Colonic mucosa (tissue), 4 donors: ENCODE measurements at regions not wholly inside any gene's neighbourhood (a gene's known extent, or its start where the extent isn't known, plus 50 kb on each side); places are given as distances from the start of the nearest gene placed in this dataset.
"Not testable (repeated sequence)": the region's sequence is repeated elsewhere in the genome, so short reads cannot be mapped to it uniquely, and the experiment has no call there.

ENCODE experiments used
- DNase-seq: peaks from one replicate; pipeline ENCODE4 v3.0.0-alpha.2; 2020
- H3K27ac ChIP-seq: fragments of 200-600 bp; one replicate; pipeline ENCODE4 v1.8.0; 2021
- H3K27me3 ChIP-seq: fragments of 200-600 bp; one replicate; pipeline ENCODE4 v1.8.0; 2021
- H3K36me3 ChIP-seq: fragments of 200-600 bp; one replicate; pipeline ENCODE4 v1.8.0; 2021
- H3K4me1 ChIP-seq: fragments of 200-600 bp; one replicate; pipeline ENCODE4 v1.8.0; 2021; ENCODE audit warnings: mild to moderate bottlenecking
- H3K4me3 ChIP-seq: fragments of 200-600 bp; one replicate; pipeline ENCODE4 v1.8.0; 2021
- H3K9ac ChIP-seq, 2 donors: one replicate each; pipeline ENCODE4 v1.7.0; 2013; ENCODE audit warnings: control low read depth in 2 of 2, low read depth in 2 of 2, low read length in 2 of 2
- H3K9me3 ChIP-seq: fragments of 200-600 bp; one replicate; pipeline ENCODE4 v1.8.0; 2021
- CTCF ChIP-seq: fragments of 200-600 bp; IDR thresholded peaks from one replicate; pipeline ENCODE4 v1.8.0; 2022; ENCODE audit warnings: antibody characterized with exemption, mild to moderate bottlenecking
- intact Hi-C: fragments of 100-400 bp; cut with DNase I; formaldehyde crosslinking; loops from one replicate; pipeline ENCODE4 v1.14.1; 2022
- donor health status: healthy.
- donor health status: DM: no; HTN: no; CAD: no.
- donor health status: DM: no; HTN: no; CAD: no.

DNA sequence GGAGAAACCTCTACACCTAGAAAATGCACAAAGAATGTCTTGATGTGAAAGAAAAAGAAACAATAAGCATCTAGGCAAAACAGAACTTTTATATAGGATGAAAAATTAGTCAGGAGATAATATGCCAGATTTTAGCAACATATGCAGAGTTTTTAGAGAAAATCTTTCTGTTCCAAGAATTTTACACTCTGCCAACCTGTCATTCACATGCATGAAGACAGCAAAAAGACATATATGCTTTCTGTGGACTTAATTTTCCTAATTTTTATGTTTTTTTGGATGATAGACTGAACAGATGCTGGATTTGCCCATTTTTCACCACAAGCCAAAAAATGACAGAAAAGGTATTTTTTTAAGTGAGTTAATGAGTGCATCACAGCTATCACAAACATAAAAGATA is 637.3 kb downstream of the TRIB2 start:
- no peaks in the 10 kb centered on the region for H3K4me1 ChIP-seq
- intact Hi-C loops = no loop called here
- no peak for DNase-seq
- TF ChIP-seq CTCF = no peak
- H3K36me3 ChIP-seq = no peaks in the 10 kb centered on the region
- H3K27ac ChIP-seq = no peak overlapping the region
- H3K9ac ChIP-seq = no peak overlapping the region
- peaks cover 4% of the 10 kb centered on the region for H3K9me3 ChIP-seq
- H3K27me3 ChIP-seq = no peaks in the 10 kb centered on the region
- H3K4me3 ChIP-seq = no peak overlapping the region

DNA sequence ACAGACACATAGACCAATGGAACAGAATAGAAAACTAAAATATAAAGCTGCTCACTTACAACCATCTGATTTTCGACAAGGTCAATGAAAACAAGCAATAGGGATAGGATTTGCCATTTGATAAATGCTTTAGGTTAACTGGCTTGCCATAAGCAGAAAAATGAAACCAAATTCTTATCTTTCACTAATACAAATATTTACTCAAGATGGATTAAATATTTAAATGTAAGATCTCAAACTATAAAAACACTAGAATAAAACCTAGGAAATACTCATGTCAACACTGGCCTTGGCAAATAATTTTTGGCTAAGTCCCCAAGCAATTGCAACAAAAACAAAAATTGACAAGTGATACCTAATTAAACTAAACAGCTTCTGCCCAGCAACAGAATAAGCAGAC is 665.2 kb downstream of the TRIB2 start:
- H3K27me3 ChIP-seq, intact Hi-C loops, H3K9me3 ChIP-seq, H3K9ac ChIP-seq, H3K4me3 ChIP-seq, H3K4me1 ChIP-seq, H3K36me3 ChIP-seq, H3K27ac ChIP-seq, DNase-seq: not testable (repeated sequence)

DNA sequence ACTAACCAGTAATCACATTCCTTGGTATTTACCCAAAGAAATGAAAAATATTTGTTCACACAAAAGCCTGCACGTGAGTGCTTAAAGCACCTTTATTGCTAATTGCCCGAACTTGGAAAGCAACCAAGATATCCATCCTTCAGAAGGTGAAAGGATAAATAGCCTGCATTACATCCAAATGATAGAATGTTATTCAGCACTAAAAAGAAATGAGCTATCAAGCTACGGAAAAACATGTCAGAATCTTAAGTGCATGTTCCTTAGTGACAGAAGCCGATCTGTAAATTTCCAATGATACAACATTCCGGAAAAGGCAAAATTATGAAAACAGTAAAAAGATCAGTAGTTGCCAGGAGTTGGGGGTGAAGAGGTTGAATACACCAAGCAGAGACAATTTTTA is 672.4 kb downstream of the TRIB2 start:
- H3K4me1 ChIP-seq, H3K27me3 ChIP-seq, H3K9ac ChIP-seq, H3K27ac ChIP-seq, H3K4me3 ChIP-seq, H3K36me3 ChIP-seq, DNase-seq, intact Hi-C loops, H3K9me3 ChIP-seq: not testable (repeated sequence)

- Histone ChIP-seq H3K27me3 (no peaks in the 10 kb centered on the region), H3K9ac (no peak overlapping the region), H3K27ac (no peak overlapping the region), H3K4me3 (no peak overlapping the region), H3K36me3 (no peaks in the 10 kb centered on the region), H3K9me3 (no peaks in the 10 kb centered on the region), H3K4me1 (no peaks in the 10 kb centered on the region)
- TF ChIP-seq CTCF = no peak
- no peak for DNase-seq
- intact Hi-C loops = no loop called here
Observed at GRCh38 chr2:13390676-13391075, 673.9 kb downstream of the TRIB2 start.

GRCh38 chr2:13401312-13401711 is 684.6 kb downstream of the TRIB2 start:
- H3K27me3 ChIP-seq = no peaks in the 10 kb centered on the region
- no peak for TF ChIP-seq CTCF

DNA sequence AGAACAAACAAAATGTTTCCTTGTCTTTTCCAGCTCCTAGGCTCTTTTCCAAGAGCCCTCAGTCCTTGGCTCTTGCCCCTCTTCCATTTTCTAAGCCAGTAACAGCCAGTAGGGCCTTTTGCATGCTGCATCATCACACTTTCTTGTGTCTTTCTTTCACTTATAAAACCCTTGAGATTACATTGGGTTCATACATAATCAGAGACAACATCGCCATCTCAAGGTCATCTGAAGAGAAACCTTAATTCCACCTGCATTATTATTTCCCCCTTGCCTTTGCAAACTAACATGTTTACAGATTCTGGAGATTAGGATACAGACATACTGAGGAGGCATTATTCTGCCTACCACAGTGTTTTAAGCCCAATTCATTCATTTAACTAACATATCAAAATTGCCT is 697.3 kb downstream of the TRIB2 start:
- Histone ChIP-seq H3K4me3 (no peak overlapping the region), H3K27ac (no peak overlapping the region), H3K9me3 (no peaks in the 10 kb centered on the region), H3K4me1 (no peaks in the 10 kb centered on the region), H3K27me3 (no peaks in the 10 kb centered on the region), H3K36me3 (no peaks in the 10 kb centered on the region), H3K9ac (no peak overlapping the region)
- no peak for DNase-seq
- intact Hi-C loops = no loop called here
- TF ChIP-seq CTCF = no peak

More at GRCh38 chr2:13401312-13401711, 684.6 kb downstream of the TRIB2 start:
- H3K4me3 ChIP-seq = no peak overlapping the region
- H3K9ac ChIP-seq = no peak overlapping the region
- H3K4me1 ChIP-seq = no peaks in the 10 kb centered on the region
- H3K36me3 ChIP-seq = no peaks in the 10 kb centered on the region
- no peaks in the 10 kb centered on the region for H3K9me3 ChIP-seq
- H3K27ac ChIP-seq = no peak overlapping the region
- intact Hi-C loops = no loop called here
- DNase-seq = no peak

DNA sequence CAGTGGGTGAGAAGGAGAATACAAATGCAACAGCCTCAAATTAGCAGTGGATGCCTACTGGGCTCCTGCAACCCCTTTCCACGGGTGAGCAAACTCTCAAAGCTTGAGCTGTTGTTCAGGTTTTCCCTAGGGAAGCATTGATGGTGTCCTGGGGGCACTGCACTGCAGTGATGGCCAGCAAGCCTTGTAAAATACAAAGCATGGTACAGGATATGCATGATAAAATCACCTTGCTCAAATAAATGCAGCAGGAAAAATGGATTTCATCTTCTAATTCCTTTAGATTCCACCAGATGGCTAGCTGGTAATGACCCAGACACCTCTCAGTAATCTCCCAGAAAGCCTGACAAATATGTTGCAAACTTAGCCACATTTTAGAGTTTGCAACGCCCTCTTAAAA is 698.2 kb downstream of the TRIB2 start:
- TF ChIP-seq CTCF = no peak
- intact Hi-C loops = no loop called here
- Histone ChIP-seq H3K9ac (no peak overlapping the region), H3K27me3 (no peaks in the 10 kb centered on the region), H3K36me3 (no peaks in the 10 kb centered on the region), H3K4me3 (no peak overlapping the region), H3K27ac (no peak overlapping the region), H3K9me3 (no peaks in the 10 kb centered on the region), H3K4me1 (no peaks in the 10 kb centered on the region)
- no peak for DNase-seq
